SU-DHL-6 (cell line): ENCODE measurements at regions not wholly inside any gene's neighbourhood (a gene's known extent, or its start where the extent isn't known, plus 50 kb on each side); places are given as distances from the start of the nearest gene placed in this dataset.

Experiments
- H2AFZ ChIP-seq: fragments of 200-600 bp; sonication (generic); 2 replicates; pipeline ENCODE4 v1.6.1; 2014; ENCODE audit warnings: low read depth, mild to moderate bottlenecking, moderate library complexity, mixed read lengths, antibody characterized with exemption, low read length; ENCODE audit not compliant: severe bottlenecking
- H3F3A ChIP-seq: fragments of 200-600 bp; shearing (Covaris generic); 2 replicates; pipeline ENCODE4 v1.6.0; 2016; ENCODE audit warnings: antibody characterized with exemption, mild to moderate bottlenecking; ENCODE audit not compliant: insufficient read depth
- H3K27ac ChIP-seq: fragments of 200-600 bp; sonication (generic); 2 replicates; pipeline ENCODE4 v1.5.1; 2016; ENCODE audit warnings: low read depth, mild to moderate bottlenecking, low read length, moderate library complexity, mixed read lengths
- H3K27me3 ChIP-seq: fragments of 200-600 bp; sonication (generic), shearing (Covaris generic); 2 replicates; pipeline ENCODE4 v1.6.0; 2014; ENCODE audit warnings: mild to moderate bottlenecking, low read length
- H3K36me3 ChIP-seq: fragments of 200-600 bp; sonication (generic); 2 replicates; pipeline ENCODE4 v1.6.1; 2014; ENCODE audit warnings: mild to moderate bottlenecking, low read length, mixed read lengths
- H3K4me2 ChIP-seq: fragments of 300-600, 200-600 bp; shearing (Covaris generic), sonication (generic); 2 replicates; pipeline ENCODE4 v1.6.0; 2014; ENCODE audit warnings: low read length, low read depth, mild to moderate bottlenecking; ENCODE audit not compliant: poor library complexity, severe bottlenecking
- H3K4me3 ChIP-seq: fragments of 200-600 bp; sonication (generic); 2 replicates; pipeline ENCODE4 v1.5.1; 2014; ENCODE audit warnings: antibody characterized with exemption, low read length, mild to moderate bottlenecking, mixed read lengths; ENCODE audit not compliant: insufficient read depth, poor library complexity, severe bottlenecking
- H3K79me2 ChIP-seq: fragments of 200-600 bp; sonication (generic); 2 replicates; pipeline ENCODE4 v1.6.1; 2014; ENCODE audit warnings: mild to moderate bottlenecking, low read length, moderate library complexity; ENCODE audit not compliant: insufficient read depth
- H3K9ac ChIP-seq: fragments of 200-600 bp; sonication (generic); 2 replicates; pipeline ENCODE4 v1.7.0; 2014; ENCODE audit warnings: mild to moderate bottlenecking, low read length
- H3K9me2 ChIP-seq: fragments of 200-600 bp; sonication (generic); replicated peaks from 2 replicates; pipeline ENCODE4 v1.6.1; 2014; ENCODE audit warnings: low read length; ENCODE audit not compliant: insufficient read depth
- H3K9me3 ChIP-seq: fragments of 200-600 bp; sonication (generic); 2 replicates; pipeline ENCODE4 v1.6.1; 2014; ENCODE audit warnings: low read length, mixed read lengths; ENCODE audit not compliant: insufficient read depth
- H4K20me1 ChIP-seq: fragments of 200-600 bp; sonication (generic); 2 replicates; pipeline ENCODE4 v1.6.1; 2014; ENCODE audit warnings: low read depth, mild to moderate bottlenecking, antibody characterized with exemption, low read length, moderate library complexity, mixed read lengths
- CTCF ChIP-seq: fragments of 200-600 bp; sonication (generic); IDR thresholded peaks from one replicate; pipeline ENCODE4 v1.5.1; 2017; ENCODE audit warnings: antibody characterized with exemption, mild to moderate bottlenecking, low read length, moderate library complexity; ENCODE audit not compliant: insufficient read depth, poor library complexity, severe bottlenecking
- EZH2phosphoT487 ChIP-seq: fragments of 200-600 bp; sonication (generic), shearing (Covaris generic); conservative IDR thresholded peaks from 2 replicates; pipeline ENCODE4 v1.6.1; 2018; ENCODE audit warnings: mild to moderate bottlenecking, antibody characterized with exemption, low read length, moderate library complexity, mixed read lengths

GRCh38 chr16:75804368-75804767 lies 78.1 kb upstream of the CPHXL start:
- no peak overlapping the region for H3K4me2 ChIP-seq
- H3K27me3 ChIP-seq, result no peaks in the 10 kb centered on the region
- no peaks in the 10 kb centered on the region for H3K36me3 ChIP-seq
- no peak overlapping the region for H3K4me3 ChIP-seq
- no peaks in the 10 kb centered on the region for H3K9me3 ChIP-seq
- H3F3A ChIP-seq, result no peaks in the 10 kb centered on the region
- H2AFZ ChIP-seq, result no peak overlapping the region
- no peaks in the 10 kb centered on the region for H3K79me2 ChIP-seq
- H3K9ac ChIP-seq, result no peak overlapping the region
- no peaks in the 10 kb centered on the region for H3K9me2 ChIP-seq
- no peak for TF ChIP-seq CTCF
- no peak for TF ChIP-seq EZH2phosphoT487
- H3K27ac ChIP-seq, result no peak overlapping the region
- no peaks in the 10 kb centered on the region for H4K20me1 ChIP-seq

- H3K36me3 ChIP-seq, result no peaks in the 10 kb centered on the region
- H3K4me3 ChIP-seq, result no peak overlapping the region
- H3K9ac ChIP-seq, result no peak overlapping the region
- no peak overlapping the region for H2AFZ ChIP-seq
- no peaks in the 10 kb centered on the region for H4K20me1 ChIP-seq
- TF ChIP-seq EZH2phosphoT487, result no peak
- TF ChIP-seq CTCF, result no peak
- no peak overlapping the region for H3K27ac ChIP-seq
- no peaks in the 10 kb centered on the region for H3F3A ChIP-seq
- no peaks in the 10 kb centered on the region for H3K27me3 ChIP-seq
- no peaks in the 10 kb centered on the region for H3K9me2 ChIP-seq
- no peaks in the 10 kb centered on the region for H3K9me3 ChIP-seq
- no peak overlapping the region for H3K4me2 ChIP-seq
- no peaks in the 10 kb centered on the region for H3K79me2 ChIP-seq
These were observed 79.7 kb upstream of the CPHXL start for GRCh38 chr16:75805946-75806345.

- Histone ChIP-seq H3K27ac (no peak overlapping the region), H3K36me3 (no peaks in the 10 kb centered on the region), H3K9me2 (no peaks in the 10 kb centered on the region), H4K20me1 (no peaks in the 10 kb centered on the region), H3K79me2 (no peaks in the 10 kb centered on the region), H3K9ac (no peak overlapping the region), H3F3A (no peaks in the 10 kb centered on the region), H2AFZ (no peak overlapping the region), H3K4me2 (no peak overlapping the region), H3K4me3 (no peak overlapping the region), H3K9me3 (no peaks in the 10 kb centered on the region), H3K27me3 (no peaks in the 10 kb centered on the region)
- TF ChIP-seq EZH2phosphoT487, result no peak
- TF ChIP-seq CTCF, result no peak
These were observed 80.2 kb upstream of the CPHXL start for GRCh38 chr16:75806487-75806886.

GRCh38 chr16:75810342-75810741 lies 84.1 kb upstream of the CPHXL start:
- Histone ChIP-seq H3K9ac (no peak overlapping the region), H3K4me3 (no peak overlapping the region), H3K27me3 (no peaks in the 10 kb centered on the region), H3K9me3 (no peaks in the 10 kb centered on the region), H3K79me2 (no peaks in the 10 kb centered on the region), H3K9me2 (no peaks in the 10 kb centered on the region), H3F3A (no peaks in the 10 kb centered on the region), H3K4me2 (no peak overlapping the region), H4K20me1 (no peaks in the 10 kb centered on the region), H3K27ac (no peak overlapping the region), H2AFZ (no peak overlapping the region), H3K36me3 (no peaks in the 10 kb centered on the region)
- TF ChIP-seq CTCF (no peak), EZH2phosphoT487 (no peak)
